VCaP (cell line): ENCODE measurements at regions not wholly inside any gene's neighbourhood (a gene's known extent, or its start where the extent isn't known, plus 50 kb on each side); places are given as distances from the start of the nearest gene placed in this dataset.

Experiments used
- H3K27ac ChIP-seq: fragments of 450-650 bp; 2 replicates; pipeline ENCODE4 v1.5.1; 2017
- CTCF ChIP-seq: fragments of 450-650 bp; conservative IDR thresholded peaks from 2 replicates; pipeline ENCODE4 v1.5.1; 2017; ENCODE audit warnings: mild to moderate bottlenecking, moderate library complexity

DNA sequence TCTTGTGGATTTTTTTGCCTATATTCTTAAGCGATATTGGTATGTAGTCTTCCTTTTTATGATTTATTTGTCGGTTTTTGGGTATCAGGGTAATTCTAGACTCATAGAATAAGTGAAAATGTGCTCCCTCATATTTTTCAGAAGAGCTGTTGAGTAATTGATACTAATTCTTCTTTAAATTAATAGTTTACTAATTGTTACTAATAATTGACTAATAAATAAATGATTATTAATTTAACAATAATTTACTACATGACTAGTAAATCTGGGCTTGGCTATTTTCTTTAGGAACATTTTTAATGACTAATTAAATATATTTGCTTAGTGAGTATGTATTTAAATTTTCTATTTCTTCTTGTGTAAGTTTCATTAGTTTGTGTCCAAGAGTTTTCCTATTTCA is 325.0 kb downstream of the ADCYAP1 start:
- TF ChIP-seq CTCF, result no peak
- no peak overlapping the region for H3K27ac ChIP-seq

DNA sequence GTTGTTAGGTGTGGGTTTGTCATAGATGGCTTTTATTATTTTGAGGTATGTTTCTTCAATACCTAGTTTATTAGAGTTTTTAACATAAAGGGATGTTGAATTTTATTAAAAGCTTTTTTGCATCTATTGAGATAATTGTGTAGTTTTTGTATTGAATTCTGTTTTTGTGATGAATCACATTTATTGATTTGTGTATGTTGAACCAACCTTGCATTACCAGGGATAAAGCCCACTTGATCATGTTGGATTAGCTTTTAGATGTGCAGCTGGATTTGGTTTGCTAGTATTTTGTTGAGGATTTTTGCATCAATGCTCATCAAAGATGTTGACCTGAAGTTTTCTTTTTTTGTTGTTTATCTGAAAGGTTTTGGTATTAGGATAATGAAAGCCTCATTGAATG is 328.2 kb downstream of the ADCYAP1 start:
- no peak for TF ChIP-seq CTCF
- no peak overlapping the region for H3K27ac ChIP-seq

DNA sequence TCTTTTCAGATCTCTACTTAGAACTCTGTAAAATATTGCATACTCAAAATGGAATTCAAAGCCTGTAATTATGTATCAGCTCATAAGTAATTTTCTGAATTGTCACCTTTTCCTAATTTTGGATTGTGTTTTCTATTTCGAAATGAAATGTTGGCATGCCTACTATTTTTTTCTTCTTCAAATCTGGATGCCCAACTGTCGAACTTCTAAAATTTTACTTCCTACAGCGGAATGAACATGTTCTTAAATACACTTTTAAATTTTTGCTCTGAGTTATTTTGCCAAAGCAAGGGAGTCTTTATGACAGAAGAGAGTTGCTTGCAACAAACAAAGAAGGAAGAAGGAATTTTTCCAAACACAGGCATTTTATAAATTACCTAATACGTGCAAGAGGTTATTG is 336.0 kb downstream of the ADCYAP1 start:
- H3K27ac ChIP-seq, result no peak overlapping the region
- no peak for TF ChIP-seq CTCF

GRCh38 chr18:1244397-1245122 is 339.9 kb downstream of the ADCYAP1 start:
- no peak for TF ChIP-seq CTCF
- no peak overlapping the region for H3K27ac ChIP-seq

- H3K27ac ChIP-seq, result no peak overlapping the region
- TF ChIP-seq CTCF, result no peak
Measured at GRCh38 chr18:1246827-1247226, 342.2 kb downstream of the ADCYAP1 start.

GRCh38 chr18:1252534-1252933 is 347.9 kb downstream of the ADCYAP1 start:
- no peak for TF ChIP-seq CTCF
- H3K27ac ChIP-seq, result no peak overlapping the region

- no peak overlapping the region for H3K27ac ChIP-seq
- TF ChIP-seq CTCF, result no peak
Measured at GRCh38 chr18:1252936-1253335, 348.3 kb downstream of the ADCYAP1 start.
